HepG2 (cell line): ENCODE measurements at regions not wholly inside any gene's neighbourhood (a gene's known extent, or its start where the extent isn't known, plus 50 kb on each side); places are given as distances from the start of the nearest gene placed in this dataset.

Experiments
- ATAC-seq: fragments of 200-7000 bp; cut with Tn5 transposase; 3 replicates; pipeline ENCODE4 v1.9.1; 2020; ENCODE audit warnings: mild to moderate bottlenecking, moderate library complexity
- BruUV-seq: library from RNA; stranded (reverse); fragments of 400-500 nt; replicated peaks from 2 replicates; lab custom pipeline; 2021; lab: Mats Ljungman, UMichigan
- CTCF ChIA-PET: fragments of 300-600 bp; formaldehyde crosslinking; extraction: SDS; loops from one replicate; lab custom pipeline; 2021; ENCODE audit warnings: low total read pairs, inconsistent platforms, low intra/inter-chr PET ratio; lab: Yijun Ruan, JAX
- POLR2A ChIA-PET: fragments of 350-600 bp; sonication (Branson Sonifier 250); formaldehyde crosslinking; loops from one replicate; lab custom pipeline; 2020; ENCODE audit warnings: antibody characterized with exemption, inconsistent platforms; lab: Yijun Ruan, JAX
- DNase-seq: peaks from one replicate; pipeline ENCODE4 v3.0.0-alpha.2; 2015; ENCODE audit warnings: low spot score
- FAIRE-seq: peaks from 3 replicates; lab custom pipeline; 2011; peaks lifted over from hg19 to GRCh38; lab: Jason Lieb, UNC
- H2AFZ ChIP-seq: one replicate; pipeline ENCODE4 v1.6.1; 2011; ENCODE audit warnings: low read length, inconsistent platforms
- H3K27ac ChIP-seq: fragments of 300-600 bp; 3 replicates; pipeline ENCODE4 v1.8.0; 2011; ENCODE audit warnings: mixed run types, mild to moderate bottlenecking, mixed read lengths, low read length, inconsistent platforms; ENCODE audit not compliant: insufficient read depth; ENCODE audit errors: extremely low read length
- H3K27me3 ChIP-seq, 2 experiments: fragments of 200-600 bp in 1 of 2; 2 replicates in 1 of 2; 3 replicates in 1 of 2; pipeline versions ENCODE4 v1.6.0 to v1.8.0; 2011; ENCODE audit warnings: low read length in 2 of 2, mild to moderate bottlenecking in 2 of 2, moderate library complexity in 2 of 2, inconsistent platforms in 1 of 2; ENCODE audit not compliant: insufficient read depth in 2 of 2, control insufficient read depth in 1 of 2
- H3K36me3 ChIP-seq, 2 experiments: fragments of 200-600 bp in 1 of 2; replicated peaks in 1 of 2; 2 replicates in 1 of 2; 3 replicates in 1 of 2; pipeline versions ENCODE4 v1.5.1 to v1.8.0; 2011; ENCODE audit warnings: low read length in 2 of 2, inconsistent platforms in 1 of 2; ENCODE audit not compliant: insufficient read depth in 2 of 2, control insufficient read depth in 1 of 2
- H3K4me1 ChIP-seq: 2 replicates; pipeline ENCODE4 v1.5.1; 2012; ENCODE audit warnings: low read length, inconsistent platforms; ENCODE audit not compliant: insufficient read depth
- H3K4me2 ChIP-seq: 2 replicates; pipeline ENCODE4 v1.6.0; 2011; ENCODE audit warnings: low read depth, low read length, inconsistent platforms
- H3K4me3 ChIP-seq, 3 experiments: fragments of 200-600 bp in 1 of 3; sonication (generic), shearing (Covaris generic) in 1 of 3; replicated peaks in 1 of 3; 2 replicates each; pipeline ENCODE4 v1.5.1; 2011 to 2016; ENCODE audit warnings: low read length in 3 of 3, inconsistent platforms in 2 of 3, low read depth in 2 of 3, mild to moderate bottlenecking in 2 of 3, control low read depth in 1 of 3, mixed read lengths in 1 of 3; ENCODE audit not compliant: insufficient read depth in 1 of 3
- H3K79me2 ChIP-seq: one replicate; pipeline ENCODE4 v1.6.1; 2011; ENCODE audit warnings: low read length, inconsistent platforms; ENCODE audit not compliant: insufficient read depth
- H3K9ac ChIP-seq: 2 replicates; pipeline ENCODE4 v1.6.0; 2011; ENCODE audit warnings: mild to moderate bottlenecking, low read depth, low read length, inconsistent platforms; ENCODE audit not compliant: insufficient read depth
- H3K9me3 ChIP-seq: 2 replicates; pipeline ENCODE4 v1.5.1; 2012; ENCODE audit warnings: mild to moderate bottlenecking, low read length
- H4K20me1 ChIP-seq: 2 replicates; pipeline ENCODE4 v1.6.0; 2011; ENCODE audit warnings: inconsistent platforms, mild to moderate bottlenecking, low read length, moderate library complexity; ENCODE audit not compliant: insufficient read depth
- HES4 ChIP-seq: sonication (generic); formaldehyde crosslinking; IDR thresholded peaks from 2 replicates; pipeline ENCODE4 v1.9.0; 2021; ENCODE audit warnings: mild to moderate bottlenecking, missing genetic modification reagents, borderline replicate concordance
- NFYC ChIP-seq: IDR thresholded peaks from 2 replicates; pipeline ENCODE4 v1.6.1; 2016; ENCODE audit warnings: missing genetic modification reagents, missing compliant biosample characterization
- POLR2G ChIP-seq: fragments of 200-400 bp; formaldehyde crosslinking; IDR thresholded peaks from 2 replicates; pipeline ENCODE4 v1.6.1; 2018; ENCODE audit warnings: mild to moderate bottlenecking, low read depth, low read length, moderate library complexity
- PRDM10 ChIP-seq: sonication (generic); formaldehyde crosslinking; IDR thresholded peaks from 2 replicates; pipeline ENCODE4 v1.4.0; 2020; ENCODE audit warnings: low read depth, missing genetic modification reagents
- REST ChIP-seq, 2 experiments: IDR thresholded peaks; 2 replicates each; pipeline ENCODE4 v1.6.1; 2011 to 2012; ENCODE audit warnings: low read length in 2 of 2, borderline replicate concordance in 1 of 2, low read depth in 1 of 2, mild to moderate bottlenecking in 1 of 2, moderate library complexity in 1 of 2
- RFXAP ChIP-seq: sonication (generic); formaldehyde crosslinking; IDR thresholded peaks from 2 replicates; pipeline ENCODE4 v1.4.0; 2020; ENCODE audit warnings: missing genetic modification reagents, borderline replicate concordance
- SETDB1 ChIP-seq: sonication (generic); formaldehyde crosslinking; IDR thresholded peaks from 2 replicates; pipeline ENCODE4 v1.5.1; 2020; ENCODE audit warnings: missing genetic modification reagents, mild to moderate bottlenecking, borderline replicate concordance
- SMARCC2 ChIP-seq: fragments of 450-650 bp; IDR thresholded peaks from 2 replicates; pipeline ENCODE4 v1.6.1; 2017; ENCODE audit warnings: antibody characterized with exemption, mild to moderate bottlenecking
- SRSF1 ChIP-seq: fragments of 200-400 bp; formaldehyde crosslinking; optimal IDR thresholded peaks from 2 replicates; pipeline ENCODE3; 2017; ENCODE audit warnings: mild to moderate bottlenecking, low read depth, low read length, moderate library complexity
- TFDP1 ChIP-seq: IDR thresholded peaks from 2 replicates; pipeline ENCODE4 v1.6.1; 2016; ENCODE audit warnings: missing compliant biosample characterization, missing genetic modification reagents, borderline replicate concordance
- TRIM24 ChIP-seq: sonication (generic); formaldehyde crosslinking; IDR thresholded peaks from 2 replicates; pipeline ENCODE4 v1.8.0; 2022; ENCODE audit warnings: mild to moderate bottlenecking, missing genetic modification reagents
- ZFP62 ChIP-seq: sonication (generic); formaldehyde crosslinking; IDR thresholded peaks from 2 replicates; pipeline ENCODE4 v1.4.0; 2020; ENCODE audit warnings: missing genetic modification reagents
- ZNF207 ChIP-seq: fragments of 450-650 bp; IDR thresholded peaks from 2 replicates; pipeline ENCODE4 v1.6.1; 2016; ENCODE audit warnings: antibody characterized with exemption, borderline replicate concordance
- ZNF274 ChIP-seq: sonication (generic); formaldehyde crosslinking; IDR thresholded peaks from 2 replicates; pipeline ENCODE4 v1.5.1; 2020; ENCODE audit warnings: mild to moderate bottlenecking, missing genetic modification reagents
- ZNF557 ChIP-seq: sonication (generic); formaldehyde crosslinking; IDR thresholded peaks from 2 replicates; pipeline ENCODE4 v1.4.0; 2020; ENCODE audit warnings: missing genetic modification reagents
- ZNF776 ChIP-seq: sonication (generic); formaldehyde crosslinking; IDR thresholded peaks from 2 replicates; pipeline ENCODE4 v1.4.0; 2020; ENCODE audit warnings: mild to moderate bottlenecking, missing genetic modification reagents
- WGBS: methylation state at CpG from one replicate; pipeline ENCODE4 v1.1.6; 2017; ENCODE audit warnings: low lambda C conversion rate; 5-methylcytosine and 5-hydroxymethylcytosine counted together
- in situ Hi-C: cut with HindIII; loops from 2 replicates; pipeline ENCODE4 v1.10.0; 2017; ENCODE audit warnings: low pct_unique_long_range_greater_than_20kb; ENCODE audit not compliant: extremely low pct_ligation_motif_present
- intact Hi-C: fragments of 100-400 bp; cut with micrococcal nuclease; formaldehyde crosslinking; loops from one replicate; pipeline ENCODE4 v1.10.0; 2022; ENCODE audit not compliant: unreplicated experiment

GRCh38 chr10:83541046-83541445 lies 598.3 kb upstream of the GHITM start (continued):
- no peak for TF ChIP-seq REST (IDR thresholded peaks at IDR 0.05; ENCODE audit: borderline replicate concordance in 1 of 2, low read depth in 1 of 2, low read length in 2 of 2)
- TF ChIP-seq TRIM24 (CRISPR knock-in tag), result no peak
- TF ChIP-seq PRDM10 (CRISPR knock-in tag), result no peak
- no peak for TF ChIP-seq SRSF1

GRCh38 chr10:83542774-83543411 lies 596.4 kb upstream of the GHITM start:
- Histone ChIP-seq H3K36me3 (no peaks in the 10 kb centered on the region), H3K9ac (no peak overlapping the region), H3K9me3 (peaks cover 78% of the 10 kb centered on the region), H3K27me3 (no peaks in the 10 kb centered on the region), H3K27ac (no peak overlapping the region), H4K20me1 (no peaks in the 10 kb centered on the region), H2AFZ (no peak overlapping the region), H3K4me2 (no peak overlapping the region), H3K79me2 (no peaks in the 10 kb centered on the region), H3K4me1 (no peaks in the 10 kb centered on the region), H3K4me3 (no peak overlapping the region)
- in situ Hi-C loops, result no loop called here
- intact Hi-C loops, result no loop called here
- WGBS, result 17% methylated on average over 4 of the region's 4 CpGs
- no TSS peak for BruUV-seq
- DNase-seq, result no peak
- ATAC-seq, result no peak
- CTCF ChIA-PET, result no interaction called here
- POLR2A ChIA-PET, result no interaction called here
- FAIRE-seq, result no peak
- TF ChIP-seq ZFP62 (no peak), SETDB1 (no peak), TFDP1 (CRISPR knock-in tag) (no peak), POLR2G (no peak), ZNF207 (no peak), ZNF274 (CRISPR knock-in tag) (no peak), RFXAP (CRISPR knock-in tag) (no peak), ZNF557 (CRISPR knock-in tag) (no peak), SMARCC2 (no peak), HES4 (CRISPR knock-in tag) (no peak), ZNF776 (CRISPR knock-in tag) (no peak), NFYC (CRISPR knock-in tag) (no peak)
